SK-N-SH (cell line): ENCODE measurements at regions not wholly inside any gene's neighbourhood (a gene's known extent, or its start where the extent isn't known, plus 50 kb on each side); places are given as distances from the start of the nearest gene placed in this dataset.

Source experiments
- CTCF ChIA-PET: fragments of 300-600, 350-600 bp; formaldehyde crosslinking; extraction: SDS; loops from one replicate; lab custom pipeline; 2021; lab: Yijun Ruan, JAX
- POLR2A ChIA-PET: fragments of 350-600 bp; sonication (Branson Sonifier 250); formaldehyde crosslinking; extraction: SDS; loops from one replicate; lab custom pipeline; 2020; ENCODE audit warnings: antibody characterized with exemption, inconsistent platforms; lab: Yijun Ruan, JAX
- DNase-seq: peaks from one replicate; pipeline ENCODE4 v3.0.0; 2012
- H2AFZ ChIP-seq: fragments of 200-600 bp; sonication (generic); 2 replicates; pipeline ENCODE4 v1.8.1; 2016; ENCODE audit warnings: antibody characterized with exemption, mild to moderate bottlenecking, low read depth
- H3F3A ChIP-seq: fragments of 200-600 bp; sonication (generic); replicated peaks from 2 replicates; pipeline ENCODE3; 2016; ENCODE audit warnings: antibody characterized with exemption, mild to moderate bottlenecking; ENCODE audit not compliant: insufficient read depth
- H3K27ac ChIP-seq, 2 experiments: fragments of 200-500 bp in 1 of 2; fragments of 200-600 bp in 1 of 2; sonication (Bioruptor generic) in 1 of 2; sonication (generic), shearing (Covaris generic) in 1 of 2; 2 replicates each; pipeline versions ENCODE4 v1.5.1 to v1.6.1; 2014 to 2016; ENCODE audit warnings: low read depth in 2 of 2, inconsistent platforms in 1 of 2, low read length in 1 of 2, mild to moderate bottlenecking in 1 of 2, mixed read lengths in 1 of 2
- H3K27me3 ChIP-seq: fragments of 200-600 bp; sonication (generic), shearing (Covaris generic); 2 replicates; pipeline ENCODE4 v1.6.1; 2016; ENCODE audit warnings: mixed run types; ENCODE audit not compliant: insufficient read depth
- H3K36me3 ChIP-seq, 2 experiments: fragments of 200-500 bp in 1 of 2; fragments of 200-600 bp in 1 of 2; sonication (Bioruptor generic) in 1 of 2; sonication (generic) in 1 of 2; replicated peaks in 1 of 2; 2 replicates each; pipeline versions ENCODE3 to v1.5.1; 2014 to 2016; ENCODE audit warnings: low read length in 1 of 2, mild to moderate bottlenecking in 1 of 2; ENCODE audit not compliant: insufficient read depth in 2 of 2, control insufficient read depth in 1 of 2
- H3K4me1 ChIP-seq, 2 experiments: fragments of 200-500 bp in 1 of 2; fragments of 200-600 bp in 1 of 2; sonication (Bioruptor generic) in 1 of 2; sonication (generic), shearing (Covaris generic) in 1 of 2; 2 replicates each; pipeline versions ENCODE4 v1.5.1 to v1.6.1; 2014 to 2016; ENCODE audit warnings: low read depth in 1 of 2, low read length in 1 of 2, mixed run types in 1 of 2; ENCODE audit not compliant: insufficient read depth in 2 of 2, control insufficient read depth in 1 of 2
- H3K4me2 ChIP-seq: fragments of 200-600 bp; sonication (generic), shearing (Covaris generic); 2 replicates; pipeline ENCODE4 v1.6.1; 2017; ENCODE audit warnings: mixed run types
- H3K4me3 ChIP-seq, 2 experiments: fragments of 200-500 bp in 1 of 2; fragments of 200-600 bp in 1 of 2; sonication (Bioruptor generic) in 1 of 2; sonication (generic), shearing (Covaris generic) in 1 of 2; 2 replicates each; pipeline versions ENCODE4 v1.5.1 to v1.8.1; 2014 to 2016; ENCODE audit warnings: low read depth in 2 of 2, inconsistent platforms in 1 of 2, low read length in 1 of 2, mild to moderate bottlenecking in 1 of 2, mixed read lengths in 1 of 2, moderate library complexity in 1 of 2
- H3K79me2 ChIP-seq: fragments of 200-600 bp; sonication (generic); 2 replicates; pipeline ENCODE4 v1.8.1; 2017; ENCODE audit warnings: mild to moderate bottlenecking; ENCODE audit not compliant: insufficient read depth
- H3K9ac ChIP-seq: fragments of 200-600 bp; sonication (generic); 2 replicates; pipeline ENCODE4 v1.6.1; 2017; ENCODE audit warnings: mixed run types
- H3K9me2 ChIP-seq: fragments of 200-600 bp; sonication (generic); 2 replicates; pipeline ENCODE4 v1.6.1; 2017; ENCODE audit warnings: mixed run types
- H3K9me3 ChIP-seq: fragments of 200-600 bp; sonication (generic); 2 replicates; pipeline ENCODE4 v1.6.1; 2017; ENCODE audit warnings: mixed run types, mild to moderate bottlenecking, moderate library complexity
- H4K20me1 ChIP-seq: fragments of 200-600 bp; sonication (generic); 2 replicates; pipeline ENCODE4 v1.6.1; 2017; ENCODE audit warnings: mild to moderate bottlenecking, mixed run types; ENCODE audit not compliant: insufficient read depth
- EP300 ChIP-seq, 2 experiments: IDR thresholded peaks; 2 replicates each; pipeline versions ENCODE4 v1.4.0 to v1.6.1; 2012; ENCODE audit warnings: borderline replicate concordance in 1 of 2, low read depth in 1 of 2, low read length in 1 of 2
- GATA2 ChIP-seq: sonication (generic); formaldehyde crosslinking; IDR thresholded peaks from 2 replicates; pipeline ENCODE4 v1.5.0; 2020; ENCODE audit warnings: mild to moderate bottlenecking, missing genetic modification reagents
- RAD21 ChIP-seq: IDR thresholded peaks from 2 replicates; pipeline ENCODE4 v1.6.1; 2012; ENCODE audit warnings: mild to moderate bottlenecking, low read length
- RCOR1 ChIP-seq: fragments of 150-350 bp; IDR thresholded peaks from 2 replicates; pipeline ENCODE4 v1.6.1; 2017; ENCODE audit warnings: antibody characterized with exemption, low read length
- TAF1 ChIP-seq: IDR thresholded peaks from 2 replicates; pipeline ENCODE4 v1.6.1; 2012; ENCODE audit warnings: low read depth, mild to moderate bottlenecking, low read length, moderate library complexity, borderline replicate concordance
- ZBTB33 ChIP-seq: IDR thresholded peaks from 2 replicates; pipeline ENCODE4 v1.4.0; 2012; ENCODE audit warnings: low read depth, borderline replicate concordance
- WGBS: methylation state at CpG from one replicate; pipeline ENCODE4 v1.1.6; 2017; ENCODE audit warnings: low lambda C conversion rate; 5-methylcytosine and 5-hydroxymethylcytosine counted together
- TF ChIP-seq, protein P1 (sequence below): IDR thresholded peaks from 2 replicates; pipeline ENCODE4 v1.4.0; 2012; ENCODE audit warnings: low read depth, borderline replicate concordance

DNA sequence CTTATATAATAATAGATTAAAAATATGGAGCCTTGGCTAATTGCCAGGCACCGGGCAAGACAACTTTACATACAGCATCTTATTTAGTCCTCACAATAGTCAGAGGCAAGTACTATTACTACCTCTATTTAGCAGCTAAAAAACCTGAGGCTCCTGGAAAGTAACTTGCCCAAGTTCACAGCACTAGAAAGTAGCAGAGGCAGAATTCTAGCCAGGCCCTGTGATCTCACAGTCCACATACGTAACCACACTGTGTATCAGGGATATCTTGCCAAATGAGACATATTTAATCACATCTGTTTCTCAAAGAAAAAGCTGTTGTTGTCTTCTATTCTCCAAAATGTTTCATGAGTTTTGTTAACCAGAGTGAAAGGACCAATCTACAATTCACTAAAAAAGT lies 378.5 kb downstream of the PLPP3 start (continued):
- TF ChIP-seq TAF1: no peak

- Histone ChIP-seq H3K4me1 (peaks cover 0 to 26% of the 10 kb centered on the region in 2 experiments; a peak in 2 of 4 replicates), H3K9ac (no peak overlapping the region), H4K20me1 (no peaks in the 10 kb centered on the region), H3K36me3 (no peaks in the 10 kb centered on the region), H3K27me3 (no peaks in the 10 kb centered on the region), H3K4me2 (no peak overlapping the region), H3F3A (no peaks in the 10 kb centered on the region), H2AFZ (no peak overlapping the region), H3K9me2 (no peaks in the 10 kb centered on the region), H3K79me2 (no peaks in the 10 kb centered on the region), H3K4me3 (no peak overlapping the region; a peak in 1 of 4 replicates), H3K27ac (peak overlapping the region in 1 of 2 experiments; percentile 99; a peak in 2 of 4 replicates), H3K9me3 (no peaks in the 10 kb centered on the region)
- peak; percentile 39 for DNase-seq
- ChIA-PET CTCF (interaction anchor here (0.6 to 2.9 kb wide), 4 partner anchors 23 to 437 kb away, joined by 3 to 9 read pairs (median 4); no protein-coding TSS in a partner anchor), POLR2A (interaction anchor here (0.6 to 1.0 kb wide), 2 partner anchors 163 to 378 kb away, joined by 3 read pairs; no protein-coding TSS in a partner anchor)
- peak; percentile 52; the same call in 1 of the 2 replicates for TF ChIP-seq RCOR1
- TF ChIP-seq, protein P1, sequence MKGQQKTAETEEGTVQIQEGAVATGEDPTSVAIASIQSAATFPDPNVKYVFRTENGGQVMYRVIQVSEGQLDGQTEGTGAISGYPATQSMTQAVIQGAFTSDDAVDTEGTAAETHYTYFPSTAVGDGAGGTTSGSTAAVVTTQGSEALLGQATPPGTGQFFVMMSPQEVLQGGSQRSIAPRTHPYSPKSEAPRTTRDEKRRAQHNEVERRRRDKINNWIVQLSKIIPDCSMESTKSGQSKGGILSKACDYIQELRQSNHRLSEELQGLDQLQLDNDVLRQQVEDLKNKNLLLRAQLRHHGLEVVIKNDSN: no peak
- TF ChIP-seq EP300 (IDR thresholded peaks at IDR 0.05; ENCODE audit: borderline replicate concordance in 1 of 2, low read depth in 1 of 2, low read length in 1 of 2): peak in 1 of 2 experiments; percentile 84; a peak in 2 of 4 replicates
- TF ChIP-seq GATA2 (CRISPR knock-in tag): peak; percentile 16; the same call in 1 of the 2 replicates
- 51% methylated on average over 4 of the region's 4 CpGs for WGBS
Observed at GRCh38 chr1:56200442-56200841, 378.9 kb downstream of the PLPP3 start.

DNA sequence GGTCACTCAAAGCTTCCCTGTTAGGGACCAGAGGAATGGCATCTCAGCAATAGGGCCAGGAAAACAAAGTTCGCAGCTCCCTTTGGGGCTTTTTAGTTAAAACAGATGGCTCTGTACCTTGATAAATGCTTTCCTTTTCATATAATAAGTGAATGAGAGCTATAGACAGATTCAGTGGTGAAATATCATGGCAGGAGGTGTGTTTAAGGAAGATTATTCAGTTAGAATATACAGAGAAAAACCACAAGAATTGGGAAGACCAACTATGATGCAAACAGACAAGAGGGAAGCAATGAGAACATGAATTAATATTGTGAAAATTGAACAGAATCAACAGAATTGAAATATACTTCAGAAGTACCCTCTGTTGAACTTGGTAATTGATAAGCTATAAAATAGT lies 379.4 kb downstream of the PLPP3 start:
- H3K27me3 ChIP-seq: no peaks in the 10 kb centered on the region
- H3K9ac ChIP-seq: no peak overlapping the region
- no peaks in the 10 kb centered on the region for H3F3A ChIP-seq
- TF ChIP-seq ZBTB33 (no peak), RAD21 (peak; percentile 5; the same call in 1 of the 2 replicates), EP300 (IDR thresholded peaks at IDR 0.05; ENCODE audit: borderline replicate concordance in 1 of 2, low read depth in 1 of 2, low read length in 1 of 2) (no peak)
- no peak overlapping the region for H3K4me3 ChIP-seq
- H3K36me3 ChIP-seq: no peaks in the 10 kb centered on the region
- 47% methylated on average over 1 of the region's 1 CpG for WGBS
- no peaks in the 10 kb centered on the region for H3K79me2 ChIP-seq
- ChIA-PET CTCF (interaction anchor here (1.9 to 2.9 kb wide), 2 partner anchors 163 to 385 kb away, joined by 6 to 9 read pairs; no protein-coding TSS in a partner anchor), POLR2A (interaction anchor here (0.9 to 1.0 kb wide), 2 partner anchors 378 to 506 kb away, joined by 3 read pairs; no protein-coding TSS in a partner anchor)
- H4K20me1 ChIP-seq: no peaks in the 10 kb centered on the region
- H3K27ac ChIP-seq: peak overlapping the region in 1 of 2 experiments; percentile 99; a peak in 2 of 4 replicates
- H3K4me1 ChIP-seq: peaks cover 0 to 26% of the 10 kb centered on the region in 2 experiments; a peak in 2 of 4 replicates
- no peak overlapping the region for H2AFZ ChIP-seq
- DNase-seq: no peak
- H3K9me2 ChIP-seq: no peaks in the 10 kb centered on the region
- H3K4me2 ChIP-seq: no peak overlapping the region
- no peaks in the 10 kb centered on the region for H3K9me3 ChIP-seq
